GM12878 (cell line): ENCODE measurements at regions not wholly inside any gene's neighbourhood (a gene's known extent, or its start where the extent isn't known, plus 50 kb on each side); places are given as distances from the start of the nearest gene placed in this dataset.

Experiments
- ATAC-seq: fragments of 200-7000 bp; cut with Tn5 transposase; 3 replicates; pipeline ENCODE4 v1.9.1; 2020; ENCODE audit warnings: mild to moderate bottlenecking, moderate library complexity
- BruUV-seq: library from RNA; stranded (reverse); fragments of 400-500 nt; replicated peaks from 2 replicates; lab custom pipeline; 2021; lab: Mats Ljungman, UMichigan
- CTCF ChIA-PET: fragments of 300-600 bp; sonication (Branson Sonifier 250); formaldehyde crosslinking; extraction: SDS; loops from one replicate; lab custom pipeline; 2021; ENCODE audit warnings: inconsistent platforms; lab: Yijun Ruan, JAX
- POLR2A ChIA-PET: fragments of 350-600 bp; formaldehyde crosslinking; extraction: SDS; loops from one replicate; lab custom pipeline; 2021; ENCODE audit warnings: inconsistent platforms; lab: Charles Lee
- RAD21 ChIA-PET: fragments of 300-600 bp; sonication (Branson Sonifier 250); formaldehyde crosslinking; loops from one replicate; lab custom pipeline; 2023; ENCODE audit warnings: antibody characterized with exemption; ENCODE audit not compliant: unreplicated experiment; lab: Charles Lee
- SMC1A ChIA-PET: fragments of 300-600 bp; sonication (Branson Sonifier 250); formaldehyde crosslinking; loops from one replicate; lab custom pipeline; 2023; ENCODE audit not compliant: unreplicated experiment, uncharacterized antibody; lab: Charles Lee
- DNase-seq: peaks from one replicate; pipeline ENCODE4 v3.0.0-alpha.2; 2011; ENCODE audit warnings: low read depth, low spot score
- FAIRE-seq: peaks from 3 replicates; lab custom pipeline; 2011; peaks lifted over from hg19 to GRCh38; lab: Jason Lieb, UNC
- H2AFZ ChIP-seq: 2 replicates; pipeline ENCODE4 v1.6.0; 2011; ENCODE audit warnings: low read depth, low read length, control low read depth; ENCODE audit not compliant: control insufficient read depth
- H3K27ac ChIP-seq: 2 replicates; pipeline ENCODE4 v1.5.1; 2011; ENCODE audit warnings: control low read depth; ENCODE audit not compliant: control insufficient read depth, insufficient read depth
- H3K27me3 ChIP-seq, 2 experiments: replicated peaks in 1 of 2; 2 replicates each; pipeline versions ENCODE4 v1.6.0 to v1.6.1; 2011; ENCODE audit warnings: low read length in 1 of 2; ENCODE audit not compliant: control insufficient read depth in 2 of 2, insufficient read depth in 2 of 2
- H3K36me3 ChIP-seq, 2 experiments: 2 replicates each; pipeline ENCODE4 v1.5.1; 2011; ENCODE audit warnings: low read length in 1 of 2; ENCODE audit not compliant: control insufficient read depth in 2 of 2, insufficient read depth in 2 of 2
- H3K4me1 ChIP-seq: 2 replicates; pipeline ENCODE4 v1.6.1; 2011; ENCODE audit warnings: mild to moderate bottlenecking, low read length, moderate library complexity, mixed read lengths; ENCODE audit not compliant: control insufficient read depth, insufficient read depth
- H3K4me2 ChIP-seq: 2 replicates; pipeline ENCODE4 v1.6.0; 2011; ENCODE audit warnings: control low read depth; ENCODE audit not compliant: control insufficient read depth, insufficient read depth
- H3K4me3 ChIP-seq: fragments of 200-600 bp; sonication (generic); 2 replicates; pipeline ENCODE4 v1.5.1; 2016
- H3K79me2 ChIP-seq: 2 replicates; pipeline ENCODE4 v1.6.0; 2011; ENCODE audit warnings: low read length; ENCODE audit not compliant: control insufficient read depth, insufficient read depth
- H3K9ac ChIP-seq: 2 replicates; pipeline ENCODE4 v1.8.0; 2011; ENCODE audit warnings: low read length, control low read depth, mixed read lengths; ENCODE audit not compliant: control insufficient read depth, insufficient read depth
- H3K9me3 ChIP-seq: replicated peaks from 3 replicates; pipeline ENCODE4 v1.5.1; 2011; ENCODE audit warnings: mild to moderate bottlenecking, low read length; ENCODE audit not compliant: control insufficient read depth, insufficient read depth
- H4K20me1 ChIP-seq: 2 replicates; pipeline ENCODE4 v1.6.0; 2011; ENCODE audit not compliant: control insufficient read depth, insufficient read depth
- BCL11A ChIP-seq: IDR thresholded peaks from 2 replicates; pipeline ENCODE4 v1.6.1; 2011; ENCODE audit warnings: low read depth, low read length
- BRCA1 ChIP-seq: IDR thresholded peaks from 2 replicates; pipeline ENCODE4 v1.6.1; 2011; ENCODE audit warnings: low read depth, low read length, improper control_type of control experiment
- E2F4 ChIP-seq: IDR thresholded peaks from 2 replicates; pipeline ENCODE4 v1.6.1; 2012; ENCODE audit warnings: low read depth, low read length, improper control_type of control experiment
- FOS ChIP-seq: IDR thresholded peaks from 3 replicates; pipeline ENCODE4 v1.6.1; 2011; ENCODE audit warnings: borderline replicate concordance; ENCODE audit not compliant: insufficient read length; ENCODE audit errors: extremely low read depth
- GABPA ChIP-seq: IDR thresholded peaks from 2 replicates; pipeline ENCODE4 v1.6.1; 2014; ENCODE audit warnings: antibody characterized with exemption, low read depth, mild to moderate bottlenecking, inconsistent platforms
- HDAC6 ChIP-seq: fragments of 200-600 bp; sonication (generic); IDR thresholded peaks from one replicate; pipeline ENCODE4 v1.8.0; 2017; ENCODE audit warnings: antibody characterized with exemption; ENCODE audit not compliant: unreplicated experiment
- IRF5 ChIP-seq: fragments of 450-650 bp; IDR thresholded peaks from 2 replicates; pipeline ENCODE4 v1.6.1; 2017; ENCODE audit warnings: borderline replicate concordance
- JUNB ChIP-seq: IDR thresholded peaks from 2 replicates; pipeline ENCODE4 v1.6.1; 2016; ENCODE audit warnings: antibody characterized with exemption, mild to moderate bottlenecking
- KAT2A ChIP-seq: conservative IDR thresholded peaks from 2 replicates; pipeline ENCODE4 v1.6.1; 2011; ENCODE audit warnings: low read depth, low read length; ENCODE audit not compliant: control insufficient read depth
- PRDM15 ChIP-seq: fragments of 450-650 bp; formaldehyde crosslinking; IDR thresholded peaks from 2 replicates; pipeline ENCODE4 v1.4.0; 2020; ENCODE audit warnings: mild to moderate bottlenecking, moderate library complexity
- RB1 ChIP-seq: fragments of 450-650 bp; formaldehyde crosslinking; IDR thresholded peaks from 2 replicates; pipeline ENCODE4 v1.6.1; 2017; ENCODE audit warnings: mild to moderate bottlenecking, borderline replicate concordance
- REST ChIP-seq: IDR thresholded peaks from 2 replicates; pipeline ENCODE4 v1.6.1; 2012; ENCODE audit warnings: mild to moderate bottlenecking, low read depth, low read length
- YY1 ChIP-seq: IDR thresholded peaks from 2 replicates; pipeline ENCODE4 v1.6.1; 2011; ENCODE audit warnings: low read depth, mild to moderate bottlenecking, low read length
- ZBED1 ChIP-seq: IDR thresholded peaks from 2 replicates; pipeline ENCODE4 v1.6.1; 2016; ENCODE audit warnings: borderline replicate concordance
- WGBS: methylation state at CpG from one replicate; pipeline ENCODE4 v1.1.6; 2016; ENCODE audit warnings: low lambda C conversion rate; ENCODE audit not compliant: insufficient replicate concordance, insufficient coverage; ENCODE audit errors: missing lambda C conversion rate; 5-methylcytosine and 5-hydroxymethylcytosine counted together
- in situ Hi-C: fragments of 300-500 bp; cut with MboI; formaldehyde crosslinking; loops from 9 replicates; pipeline ENCODE4 v1.14.3; 2018; ENCODE audit warnings: mixed read lengths
- intact Hi-C: fragments of 100-400 bp; cut with micrococcal nuclease; formaldehyde crosslinking; loops from one replicate; pipeline ENCODE4 v1.14.2; 2022; ENCODE audit not compliant: unreplicated experiment

- H2AFZ ChIP-seq = no peak overlapping the region
- no peaks in the 10 kb centered on the region for H3K4me1 ChIP-seq
- intact Hi-C loops = no loop called here
- BruUV-seq = no TSS peak
- ChIA-PET RAD21 (no interaction called here), SMC1A (no interaction called here), POLR2A (no interaction called here), CTCF (interaction anchor here (0.6 kb wide), 1 partner anchor 117 kb away, joined by 3 read pairs; no protein-coding TSS in a partner anchor)
- TF ChIP-seq E2F4 = no peak
- no peak for TF ChIP-seq PRDM15 (CRISPR knock-in tag)
- no peak for TF ChIP-seq HDAC6
- TF ChIP-seq YY1 = no peak
- TF ChIP-seq FOS = no peak
- TF ChIP-seq RB1 = no peak
- no peak for TF ChIP-seq IRF5
- TF ChIP-seq GABPA = no peak
- TF ChIP-seq BCL11A = no peak
- TF ChIP-seq KAT2A = no peak
- TF ChIP-seq ZBED1 = no peak
- no peak for TF ChIP-seq JUNB
- TF ChIP-seq REST = no peak
- TF ChIP-seq BRCA1 = no peak
- WGBS = under 1% methylated on average over 9 of the region's 9 CpGs
- no peaks in the 10 kb centered on the region for H4K20me1 ChIP-seq
- H3K9ac ChIP-seq = no peak overlapping the region
- ATAC-seq = no peak
- no peaks in the 10 kb centered on the region; a peak in 3 of 4 replicates for H3K27me3 ChIP-seq
- H3K4me2 ChIP-seq = no peak overlapping the region
- no peak overlapping the region for H3K27ac ChIP-seq
- H3K9me3 ChIP-seq = no peaks in the 10 kb centered on the region
- DNase-seq = no peak
- in situ Hi-C loops = no loop called here
- no peak for FAIRE-seq
- no peaks in the 10 kb centered on the region for H3K79me2 ChIP-seq
- H3K4me3 ChIP-seq = no peak overlapping the region
- H3K36me3 ChIP-seq = no peaks in the 10 kb centered on the region
Measured at GRCh38 chr17:56708670-56709410, 115.3 kb downstream of the NOG start.
